Astrocyte (in vitro differentiated cells and primary cell): ENCODE measurements at regions not wholly inside any gene's neighbourhood (a gene's known extent, or its start where the extent isn't known, plus 50 kb on each side); places are given as distances from the start of the nearest gene placed in this dataset.

Experiments
- DNase-seq: peaks from one replicate; pipeline ENCODE4 v3.0.0-alpha.2; 2010; ENCODE audit warnings: low read depth
- FAIRE-seq: peaks from 2 replicates; lab custom pipeline; 2011; peaks lifted over from hg19 to GRCh38; lab: Jason Lieb, UNC
- H2AFZ ChIP-seq: 2 replicates; pipeline ENCODE4 v1.6.0; 2012; ENCODE audit warnings: low read depth, low read length, inconsistent platforms
- H3K27ac ChIP-seq: 2 replicates; pipeline ENCODE4 v1.5.1; 2011; ENCODE audit warnings: low read depth, low read length, inconsistent platforms
- H3K27me3 ChIP-seq: 2 replicates; pipeline ENCODE4 v1.6.0; 2011; ENCODE audit warnings: low read length, inconsistent platforms; ENCODE audit not compliant: insufficient read depth
- H3K36me3 ChIP-seq: 2 replicates; pipeline ENCODE4 v1.5.1; 2011; ENCODE audit warnings: low read length, inconsistent platforms; ENCODE audit not compliant: insufficient read depth
- H3K4me1 ChIP-seq: 2 replicates; pipeline ENCODE4 v1.5.1; 2011; ENCODE audit warnings: low read length, inconsistent platforms; ENCODE audit not compliant: insufficient read depth
- H3K4me2 ChIP-seq: 2 replicates; pipeline ENCODE4 v1.6.0; 2012; ENCODE audit warnings: low read length, inconsistent platforms
- H3K4me3 ChIP-seq: 2 replicates; pipeline ENCODE4 v1.5.1; 2011; ENCODE audit warnings: low read depth, mild to moderate bottlenecking, low read length, inconsistent platforms; ENCODE audit not compliant: insufficient read depth
- H3K79me2 ChIP-seq: 2 replicates; pipeline ENCODE4 v1.6.0; 2012; ENCODE audit warnings: mild to moderate bottlenecking, low read length, inconsistent platforms; ENCODE audit not compliant: insufficient read depth
- H3K9ac ChIP-seq: 2 replicates; pipeline ENCODE4 v1.6.0; 2012; ENCODE audit warnings: mild to moderate bottlenecking, low read length, inconsistent platforms
- H3K9me3 ChIP-seq: 2 replicates; pipeline ENCODE4 v1.5.1; 2012; ENCODE audit warnings: low read depth, mild to moderate bottlenecking, low read length, inconsistent platforms; ENCODE audit not compliant: insufficient read depth
- H4K20me1 ChIP-seq: 2 replicates; pipeline ENCODE4 v1.6.0; 2012; ENCODE audit warnings: low read length, inconsistent platforms; ENCODE audit not compliant: insufficient read depth
- H3K27ac Mint-ChIP-seq: one replicate; pipeline ENCODE4 v1.8.0; 2021; ENCODE audit warnings: mild to moderate bottlenecking, mixed read lengths; ENCODE audit not compliant: unreplicated experiment
- H3K27me3 Mint-ChIP-seq: one replicate; pipeline ENCODE4 v1.8.0; 2021; ENCODE audit warnings: low read depth, mixed read lengths; ENCODE audit not compliant: unreplicated experiment
- H3K36me3 Mint-ChIP-seq: one replicate; pipeline ENCODE4 v1.8.0; 2021; ENCODE audit warnings: low read depth, mixed read lengths; ENCODE audit not compliant: unreplicated experiment
- H3K4me1 Mint-ChIP-seq: one replicate; pipeline ENCODE4 v1.8.0; 2021; ENCODE audit warnings: low read depth, mixed read lengths; ENCODE audit not compliant: unreplicated experiment
- H3K4me3 Mint-ChIP-seq: one replicate; pipeline ENCODE4 v1.8.0; 2021; ENCODE audit warnings: mild to moderate bottlenecking, moderate library complexity, mixed read lengths; ENCODE audit not compliant: unreplicated experiment
- H3K9me3 Mint-ChIP-seq: one replicate; pipeline ENCODE4 v1.8.0; 2021; ENCODE audit warnings: mild to moderate bottlenecking, mixed read lengths; ENCODE audit not compliant: unreplicated experiment
- EZH2 ChIP-seq: IDR thresholded peaks from 2 replicates; pipeline ENCODE4 v1.6.1; 2012; ENCODE audit warnings: mild to moderate bottlenecking, low read length, inconsistent platforms; ENCODE audit not compliant: insufficient read depth
- TF ChIP-seq, protein P1 (sequence below): IDR thresholded peaks from 2 replicates; pipeline ENCODE4 v1.5.1; 2011; ENCODE audit warnings: low read depth, mild to moderate bottlenecking, inconsistent platforms, low read length, moderate library complexity; ENCODE audit not compliant: insufficient read depth

DNA sequence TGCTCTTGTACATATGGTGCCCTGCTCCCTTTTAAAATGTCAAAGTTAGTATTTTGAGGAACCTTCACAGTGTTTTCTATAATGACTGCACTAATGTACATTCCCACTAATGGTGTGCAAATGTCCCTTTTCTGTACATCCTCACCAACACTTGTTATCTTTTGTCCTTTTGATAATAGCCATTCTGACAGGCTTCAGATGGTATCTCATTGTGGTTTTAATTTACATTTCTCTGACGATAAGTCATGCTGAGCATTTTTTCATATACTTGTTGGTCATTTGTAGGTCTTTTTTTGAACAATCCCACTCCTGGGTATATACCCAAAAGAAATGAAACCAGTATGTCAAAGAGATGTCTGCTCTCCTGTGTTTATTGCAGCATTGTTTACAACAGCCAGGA is 268.3 kb downstream of the FBXO15 start:
- Histone ChIP-seq H3K27me3 (no peaks in the 10 kb centered on the region), H3K4me1 (peaks cover 16% of the 10 kb centered on the region), H3K9ac (no peak overlapping the region), H3K27ac (peak overlapping the region; percentile 44), H4K20me1 (no peaks in the 10 kb centered on the region), H3K4me2 (peak overlapping the region; percentile 55), H3K36me3 (no peaks in the 10 kb centered on the region), H3K9me3 (no peaks in the 10 kb centered on the region), H3K4me3 (no peak overlapping the region), H3K79me2 (no peaks in the 10 kb centered on the region), H2AFZ (no peak overlapping the region)
- DNase-seq (peak; percentile 17), FAIRE-seq (no peak)
- Mint-ChIP-seq H3K27ac (peak overlapping the region; percentile 60), H3K4me1 (peaks cover 29% of the 10 kb centered on the region), H3K36me3 (no peaks in the 10 kb centered on the region), H3K4me3 (no peak overlapping the region), H3K27me3 (no peaks in the 10 kb centered on the region), H3K9me3 (peaks cover 4% of the 10 kb centered on the region)
- no peak for TF ChIP-seq EZH2

GRCh38 chr18:73869182-73869581 is 278.5 kb downstream of the FBXO15 start:
- Histone ChIP-seq H3K4me3 (no peak overlapping the region), H3K27me3 (no peaks in the 10 kb centered on the region), H2AFZ (no peak overlapping the region), H3K9me3 (peaks cover 2% of the 10 kb centered on the region), H3K9ac (no peak overlapping the region), H4K20me1 (no peaks in the 10 kb centered on the region), H3K4me1 (no peaks in the 10 kb centered on the region), H3K4me2 (no peak overlapping the region), H3K36me3 (no peaks in the 10 kb centered on the region), H3K79me2 (no peaks in the 10 kb centered on the region), H3K27ac (no peak overlapping the region)
- Mint-ChIP-seq H3K27me3 (peaks cover 11% of the 10 kb centered on the region), H3K9me3 (no peaks in the 10 kb centered on the region), H3K27ac (no peak overlapping the region), H3K4me1 (no peaks in the 10 kb centered on the region), H3K36me3 (no peaks in the 10 kb centered on the region), H3K4me3 (no peak overlapping the region)
- DNase-seq (no peak), FAIRE-seq (no peak)
- no peak for TF ChIP-seq EZH2
- TF ChIP-seq, protein P1, sequence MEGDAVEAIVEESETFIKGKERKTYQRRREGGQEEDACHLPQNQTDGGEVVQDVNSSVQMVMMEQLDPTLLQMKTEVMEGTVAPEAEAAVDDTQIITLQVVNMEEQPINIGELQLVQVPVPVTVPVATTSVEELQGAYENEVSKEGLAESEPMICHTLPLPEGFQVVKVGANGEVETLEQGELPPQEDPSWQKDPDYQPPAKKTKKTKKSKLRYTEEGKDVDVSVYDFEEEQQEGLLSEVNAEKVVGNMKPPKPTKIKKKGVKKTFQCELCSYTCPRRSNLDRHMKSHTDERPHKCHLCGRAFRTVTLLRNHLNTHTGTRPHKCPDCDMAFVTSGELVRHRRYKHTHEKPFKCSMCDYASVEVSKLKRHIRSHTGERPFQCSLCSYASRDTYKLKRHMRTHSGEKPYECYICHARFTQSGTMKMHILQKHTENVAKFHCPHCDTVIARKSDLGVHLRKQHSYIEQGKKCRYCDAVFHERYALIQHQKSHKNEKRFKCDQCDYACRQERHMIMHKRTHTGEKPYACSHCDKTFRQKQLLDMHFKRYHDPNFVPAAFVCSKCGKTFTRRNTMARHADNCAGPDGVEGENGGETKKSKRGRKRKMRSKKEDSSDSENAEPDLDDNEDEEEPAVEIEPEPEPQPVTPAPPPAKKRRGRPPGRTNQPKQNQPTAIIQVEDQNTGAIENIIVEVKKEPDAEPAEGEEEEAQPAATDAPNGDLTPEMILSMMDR: no peak

- peaks cover 9% of the 10 kb centered on the region for H3K27me3 Mint-ChIP-seq
- Histone ChIP-seq H3K27me3 (no peaks in the 10 kb centered on the region), H3K4me3 (no peak overlapping the region), H4K20me1 (no peaks in the 10 kb centered on the region), H3K36me3 (no peaks in the 10 kb centered on the region), H2AFZ (no peak overlapping the region), H3K27ac (no peak overlapping the region), H3K9ac (no peak overlapping the region), H3K4me1 (no peaks in the 10 kb centered on the region), H3K79me2 (no peaks in the 10 kb centered on the region), H3K4me2 (no peak overlapping the region), H3K9me3 (peaks cover 2% of the 10 kb centered on the region)
- no peaks in the 10 kb centered on the region for H3K4me1 Mint-ChIP-seq
- no peak for TF ChIP-seq EZH2
- H3K4me3 Mint-ChIP-seq: no peak overlapping the region
- no peaks in the 10 kb centered on the region for H3K36me3 Mint-ChIP-seq
- FAIRE-seq (no peak), DNase-seq (no peak)
- no peak overlapping the region for H3K27ac Mint-ChIP-seq
- H3K9me3 Mint-ChIP-seq: peaks cover 6% of the 10 kb centered on the region
Measured at GRCh38 chr18:73861771-73862170, 285.9 kb downstream of the FBXO15 start.
